ENCODE measurements at regions not wholly inside any gene's neighbourhood (a gene's known extent, or its start where the extent isn't known, plus 50 kb on each side); places are given as distances from the start of the nearest gene placed in this dataset.

DNA sequence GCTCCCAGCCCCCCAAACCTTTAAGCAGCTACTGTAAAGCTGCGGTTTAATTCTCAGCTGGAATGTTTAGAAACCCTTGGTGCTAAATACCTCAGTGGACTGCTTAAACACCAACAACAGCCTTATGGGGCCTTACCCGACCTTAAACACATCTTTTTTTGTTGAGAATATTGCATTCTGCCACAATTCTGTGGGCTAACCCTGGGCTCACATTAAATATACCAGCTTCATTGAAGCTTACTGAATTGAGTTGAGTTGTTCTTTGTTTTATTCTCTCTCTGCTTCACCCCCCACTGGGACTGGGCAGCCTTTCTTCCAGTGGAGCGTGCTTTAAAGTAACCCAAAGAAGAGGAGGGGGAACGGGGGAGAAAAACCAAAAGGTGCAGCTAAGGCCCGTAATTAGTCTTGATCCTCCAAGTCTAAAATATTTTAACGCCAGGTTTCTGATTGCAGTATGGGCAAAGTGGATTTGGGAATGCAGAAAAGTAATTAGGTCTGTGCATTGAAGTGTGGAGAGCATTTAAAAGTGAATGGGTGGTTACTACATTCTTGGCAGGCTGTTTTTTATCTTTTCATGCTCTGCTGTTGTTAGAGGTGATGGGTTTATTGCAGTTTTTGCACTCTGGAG lies 281.2 kb downstream of the NR2F1-AS1 start:
- Mint-ChIP-seq H3K4me1 (no peaks in the 10 kb centered on the region), H3K4me3 (no peak overlapping the region), H3K36me3 (no peaks in the 10 kb centered on the region), H3K27ac (no peak overlapping the region), H3K9me3 (peaks cover 0 to 2% (median 0%) of the 10 kb centered on the region in 7 donors), H3K27me3 (peaks cover 4% of the 10 kb centered on the region)
- Histone ChIP-seq H3K27me3 (ENCODE audit: control insufficient read depth, insufficient read depth, low read length) (no peaks in the 10 kb centered on the region), H3K4me3 (ENCODE audit: low read depth, low read length) (no peak overlapping the region), H3K36me3 (ENCODE audit: control insufficient read depth, insufficient read depth, low read length) (no peaks in the 10 kb centered on the region), H3K9me3 (ENCODE audit: control insufficient read depth in 2 of 2, low read length in 2 of 2) (peaks cover 0 to 1% of the 10 kb centered on the region in 2 experiments), H3K27ac (ENCODE audit: insufficient read depth, low read length, poor library complexity, severe bottlenecking) (no peak overlapping the region), H3K4me1 (ENCODE audit: control insufficient read depth, insufficient read depth, low read length, poor library complexity, severe bottlenecking) (no peaks in the 10 kb centered on the region)
- no peak for ATAC-seq (ENCODE audit: low read depth in 2 of 2)
- DNase-seq: no peak

DNA sequence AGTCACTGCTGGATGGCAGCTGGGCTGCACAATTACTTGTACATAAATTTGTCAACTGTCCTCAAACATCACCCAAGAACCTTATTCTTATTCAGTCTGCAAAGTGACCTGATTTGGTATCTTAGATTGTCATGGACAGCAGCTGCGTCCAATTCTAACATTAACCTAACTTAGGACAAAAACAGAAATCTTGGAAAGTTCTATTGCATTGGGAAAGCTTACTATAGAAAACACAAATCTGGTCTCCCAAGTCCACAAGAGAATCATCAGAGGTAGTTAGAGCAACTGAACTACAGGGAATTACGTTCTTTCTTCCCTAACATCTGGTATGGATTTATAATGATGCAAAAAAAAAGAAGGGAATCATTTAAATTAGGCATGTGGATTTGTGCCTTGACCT lies 283.9 kb downstream of the NR2F1-AS1 start:
- Mint-ChIP-seq H3K4me1 (no peaks in the 10 kb centered on the region), H3K36me3 (no peaks in the 10 kb centered on the region), H3K9me3 (peaks cover 0 to 2% (median 0%) of the 10 kb centered on the region in 7 donors), H3K27ac (no peak overlapping the region), H3K4me3 (no peak overlapping the region), H3K27me3 (peaks cover 4% of the 10 kb centered on the region)
- Histone ChIP-seq H3K36me3 (ENCODE audit: control insufficient read depth, insufficient read depth, low read length) (no peaks in the 10 kb centered on the region), H3K4me3 (ENCODE audit: low read depth, low read length) (no peak overlapping the region), H3K27ac (ENCODE audit: insufficient read depth, low read length, poor library complexity, severe bottlenecking) (no peak overlapping the region), H3K4me1 (ENCODE audit: control insufficient read depth, insufficient read depth, low read length, poor library complexity, severe bottlenecking) (no peaks in the 10 kb centered on the region), H3K9me3 (ENCODE audit: control insufficient read depth in 2 of 2, low read length in 2 of 2) (peaks cover 0 to 1% of the 10 kb centered on the region in 2 experiments), H3K27me3 (ENCODE audit: control insufficient read depth, insufficient read depth, low read length) (no peaks in the 10 kb centered on the region)
- ATAC-seq (ENCODE audit: low read depth in 2 of 2) (no peak), DNase-seq (no peak)

DNA sequence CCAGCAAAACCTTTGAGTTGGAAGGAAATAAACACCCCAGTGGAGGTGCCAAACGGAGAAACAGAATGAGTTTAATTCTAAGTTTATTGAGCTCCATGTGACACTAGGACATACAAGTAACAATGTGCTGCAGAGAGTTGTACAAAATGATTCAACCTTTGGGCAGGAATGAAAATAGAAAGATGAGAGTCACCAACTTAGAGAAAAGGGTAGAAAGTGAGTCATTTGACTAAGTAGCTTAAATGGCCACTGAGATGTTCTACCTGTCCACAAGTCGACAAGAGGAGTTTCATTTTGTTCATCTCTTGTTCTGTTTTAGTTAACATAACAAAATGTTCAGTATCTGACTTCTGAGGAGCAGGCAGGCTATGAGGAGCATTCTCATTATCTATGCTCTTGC lies 284.7 kb downstream of the NR2F1-AS1 start:
- no peaks in the 10 kb centered on the region for H3K4me1 Mint-ChIP-seq
- peaks cover 4% of the 10 kb centered on the region for H3K27me3 Mint-ChIP-seq
- DNase-seq: no peak
- no peaks in the 10 kb centered on the region for H3K4me1 ChIP-seq (ENCODE audit: control insufficient read depth, insufficient read depth, low read length, poor library complexity, severe bottlenecking)
- no peaks in the 10 kb centered on the region for H3K36me3 Mint-ChIP-seq
- peaks cover 0 to 4% (median 0%) of the 10 kb centered on the region in 7 donors for H3K9me3 Mint-ChIP-seq
- H3K27me3 ChIP-seq (ENCODE audit: control insufficient read depth, insufficient read depth, low read length): no peaks in the 10 kb centered on the region
- no peak overlapping the region for H3K27ac ChIP-seq (ENCODE audit: insufficient read depth, low read length, poor library complexity, severe bottlenecking)
- H3K36me3 ChIP-seq (ENCODE audit: control insufficient read depth, insufficient read depth, low read length): no peaks in the 10 kb centered on the region
- H3K4me3 ChIP-seq (ENCODE audit: low read depth, low read length): no peak overlapping the region
- H3K9me3 ChIP-seq (ENCODE audit: control insufficient read depth in 2 of 2, low read length in 2 of 2): peaks cover 0 to 1% of the 10 kb centered on the region in 2 experiments
- H3K27ac Mint-ChIP-seq: no peak overlapping the region
- no peak for ATAC-seq (ENCODE audit: low read depth in 2 of 2)
- H3K4me3 Mint-ChIP-seq: no peak overlapping the region

DNA sequence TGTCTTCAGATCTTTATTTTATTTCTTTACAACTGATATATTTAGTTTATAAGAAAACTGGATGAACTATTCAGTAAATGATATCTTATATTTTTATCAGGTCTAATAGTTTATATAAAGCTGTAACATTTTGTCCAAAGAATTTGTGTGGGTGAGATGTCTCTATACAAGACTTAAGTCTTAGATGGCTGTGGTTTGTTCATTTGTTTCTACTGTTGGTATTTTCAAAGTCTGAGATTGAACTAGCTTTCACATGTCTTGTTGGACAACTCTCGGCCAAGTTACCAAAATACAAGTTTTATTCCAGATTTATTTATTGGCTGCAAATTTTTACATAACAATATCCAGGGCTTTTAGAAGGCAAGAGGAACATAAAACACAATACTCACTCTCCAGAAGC lies 286.0 kb downstream of the NR2F1-AS1 start:
- Histone ChIP-seq H3K27me3 (ENCODE audit: control insufficient read depth, insufficient read depth, low read length) (no peaks in the 10 kb centered on the region), H3K4me3 (ENCODE audit: low read depth, low read length) (no peak overlapping the region), H3K27ac (ENCODE audit: insufficient read depth, low read length, poor library complexity, severe bottlenecking) (no peak overlapping the region), H3K36me3 (ENCODE audit: control insufficient read depth, insufficient read depth, low read length) (no peaks in the 10 kb centered on the region), H3K9me3 (ENCODE audit: control insufficient read depth in 2 of 2, low read length in 2 of 2) (peaks cover 0 to 1% of the 10 kb centered on the region in 2 experiments), H3K4me1 (ENCODE audit: control insufficient read depth, insufficient read depth, low read length, poor library complexity, severe bottlenecking) (no peaks in the 10 kb centered on the region)
- no peak overlapping the region for H3K27ac Mint-ChIP-seq
- no peaks in the 10 kb centered on the region for H3K4me1 Mint-ChIP-seq
- no peaks in the 10 kb centered on the region for H3K36me3 Mint-ChIP-seq
- H3K4me3 Mint-ChIP-seq: no peak overlapping the region
- peaks cover 0 to 4% (median 0%) of the 10 kb centered on the region in 7 donors for H3K9me3 Mint-ChIP-seq
- no peak for DNase-seq
- ATAC-seq (ENCODE audit: low read depth in 2 of 2): no peak
- H3K27me3 Mint-ChIP-seq: peaks cover 4% of the 10 kb centered on the region

DNA sequence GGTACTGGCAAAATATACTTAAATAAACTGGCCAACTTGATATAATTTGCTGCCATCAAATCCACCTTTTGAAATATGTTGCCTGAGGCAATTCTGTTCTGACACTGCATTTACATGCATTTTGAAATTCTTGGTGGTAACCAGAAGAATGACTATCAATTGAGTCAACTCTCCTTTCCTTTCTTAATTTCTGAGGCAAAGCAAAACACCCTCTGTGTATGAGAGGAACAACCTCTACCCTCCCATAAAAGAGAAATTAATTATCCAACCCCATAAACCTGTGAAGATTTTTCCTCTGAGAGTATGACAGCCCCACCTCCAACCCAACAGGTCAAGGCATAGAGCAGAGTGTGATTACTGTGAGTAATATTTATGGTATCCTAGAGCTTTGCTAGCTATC lies 286.8 kb downstream of the NR2F1-AS1 start:
- H3K27me3 Mint-ChIP-seq: peaks cover 4% of the 10 kb centered on the region

DNA sequence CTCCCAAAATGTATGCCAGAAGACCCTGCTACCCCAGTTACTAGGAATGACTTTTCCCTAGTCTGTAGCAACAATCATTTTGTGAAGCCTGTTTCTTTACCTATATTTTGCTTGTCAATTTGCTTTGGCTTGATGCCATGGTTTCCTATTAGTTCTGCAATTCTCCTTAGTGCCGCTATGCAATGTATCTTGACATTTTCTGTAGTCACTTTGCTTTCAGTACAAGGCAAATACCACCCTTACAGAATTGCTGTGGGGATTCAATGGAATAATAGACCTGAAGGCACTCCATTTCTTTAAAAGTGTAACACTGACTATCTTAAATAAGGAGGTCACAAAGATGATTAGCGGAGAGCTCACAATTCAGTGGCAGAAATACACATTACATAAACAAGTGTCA lies 291.1 kb downstream of the NR2F1-AS1 start:
- Histone ChIP-seq H3K9me3 (ENCODE audit: control insufficient read depth in 2 of 2, low read length in 2 of 2) (no peaks in the 10 kb centered on the region), H3K27ac (ENCODE audit: insufficient read depth, low read length, poor library complexity, severe bottlenecking) (no peak overlapping the region), H3K27me3 (ENCODE audit: control insufficient read depth, insufficient read depth, low read length) (no peaks in the 10 kb centered on the region), H3K36me3 (ENCODE audit: control insufficient read depth, insufficient read depth, low read length) (no peaks in the 10 kb centered on the region), H3K4me1 (ENCODE audit: control insufficient read depth, insufficient read depth, low read length, poor library complexity, severe bottlenecking) (no peaks in the 10 kb centered on the region), H3K4me3 (ENCODE audit: low read depth, low read length) (no peak overlapping the region)
- peaks cover 5% of the 10 kb centered on the region for H3K36me3 Mint-ChIP-seq
- no peaks in the 10 kb centered on the region for H3K4me1 Mint-ChIP-seq
- no peak overlapping the region for H3K27ac Mint-ChIP-seq
- H3K9me3 Mint-ChIP-seq: peaks cover 0 to 9% (median 7%) of the 10 kb centered on the region in 7 donors
- H3K4me3 Mint-ChIP-seq: no peak overlapping the region
- DNase-seq (no peak), ATAC-seq (ENCODE audit: low read depth in 2 of 2) (no peak)
- no peaks in the 10 kb centered on the region for H3K27me3 Mint-ChIP-seq

More for the DNA sequence above, 286.8 kb downstream of the NR2F1-AS1 start:
- Histone ChIP-seq H3K4me1 (ENCODE audit: control insufficient read depth, insufficient read depth, low read length, poor library complexity, severe bottlenecking) (no peaks in the 10 kb centered on the region), H3K36me3 (ENCODE audit: control insufficient read depth, insufficient read depth, low read length) (no peaks in the 10 kb centered on the region), H3K27ac (ENCODE audit: insufficient read depth, low read length, poor library complexity, severe bottlenecking) (no peak overlapping the region), H3K27me3 (ENCODE audit: control insufficient read depth, insufficient read depth, low read length) (no peaks in the 10 kb centered on the region), H3K4me3 (ENCODE audit: low read depth, low read length) (no peak overlapping the region), H3K9me3 (ENCODE audit: control insufficient read depth in 2 of 2, low read length in 2 of 2) (peaks cover 0 to 1% of the 10 kb centered on the region in 2 experiments)
- H3K4me3 Mint-ChIP-seq: no peak overlapping the region
- H3K27ac Mint-ChIP-seq: no peak overlapping the region
- no peak for DNase-seq
- peaks cover 0 to 4% (median 0%) of the 10 kb centered on the region in 7 donors for H3K9me3 Mint-ChIP-seq
- H3K36me3 Mint-ChIP-seq: no peaks in the 10 kb centered on the region
- H3K4me1 Mint-ChIP-seq: no peaks in the 10 kb centered on the region
- ATAC-seq (ENCODE audit: low read depth in 2 of 2): no peak

DNA sequence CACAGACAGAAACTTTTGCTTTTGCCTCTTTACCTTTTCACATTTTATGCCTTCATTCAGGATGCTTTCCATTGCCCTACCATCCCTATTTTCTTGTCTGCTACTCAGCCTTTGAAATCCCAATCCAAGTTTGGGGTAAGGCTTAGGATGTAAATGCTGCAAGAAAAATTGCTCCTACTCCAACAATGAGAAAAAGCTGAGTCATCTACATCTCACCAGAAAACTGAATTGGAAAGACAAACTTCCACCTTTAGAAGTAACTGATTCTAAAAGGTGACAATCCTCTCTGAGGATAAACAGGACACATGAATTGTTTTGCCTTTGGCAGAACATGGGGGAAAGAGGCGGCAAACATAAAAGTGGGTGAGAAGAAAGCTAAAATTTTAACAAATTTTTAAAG lies 295.6 kb downstream of the NR2F1-AS1 start:
- H3K27ac Mint-ChIP-seq: no peak overlapping the region

More for the DNA sequence above, 295.6 kb downstream of the NR2F1-AS1 start:
- Histone ChIP-seq H3K4me3 (ENCODE audit: low read depth, low read length) (no peak overlapping the region), H3K9me3 (ENCODE audit: control insufficient read depth in 2 of 2, low read length in 2 of 2) (no peaks in the 10 kb centered on the region), H3K36me3 (ENCODE audit: control insufficient read depth, insufficient read depth, low read length) (no peaks in the 10 kb centered on the region), H3K27ac (ENCODE audit: insufficient read depth, low read length, poor library complexity, severe bottlenecking) (no peak overlapping the region), H3K4me1 (ENCODE audit: control insufficient read depth, insufficient read depth, low read length, poor library complexity, severe bottlenecking) (no peaks in the 10 kb centered on the region), H3K27me3 (ENCODE audit: control insufficient read depth, insufficient read depth, low read length) (no peaks in the 10 kb centered on the region)
- Mint-ChIP-seq H3K36me3 (peaks cover 5% of the 10 kb centered on the region), H3K4me3 (no peak overlapping the region), H3K9me3 (peaks cover 0 to 11% (median 5%) of the 10 kb centered on the region in 7 donors), H3K4me1 (no peaks in the 10 kb centered on the region), H3K27me3 (peaks cover 4% of the 10 kb centered on the region)
- no peak for ATAC-seq (ENCODE audit: low read depth in 2 of 2)
- no peak for DNase-seq

All from CD4-positive, CD25-positive, alpha-beta regulatory T cell (primary cell).